SK-N-SH treated with all-trans-retinoic acid at 6 μM for 48 hours (cell line): ENCODE measurements at regions not wholly inside any gene's neighbourhood (a gene's known extent, or its start where the extent isn't known, plus 50 kb on each side); places are given as distances from the start of the nearest gene placed in this dataset.

Source experiments
- ATAC-seq: fragments of 200-7000 bp; cut with Tn5 transposase; 3 replicates; pipeline ENCODE4 v1.9.1; 2020; ENCODE audit warnings: mild to moderate bottlenecking, moderate library complexity
- ARNTL ChIP-seq: fragments of 450-650 bp; formaldehyde crosslinking; IDR thresholded peaks from 2 replicates; pipeline ENCODE4 v1.5.0; 2020; ENCODE audit warnings: low read depth, mild to moderate bottlenecking, moderate library complexity, borderline replicate concordance
- BACH2 ChIP-seq: fragments of 250-450 bp; sonication (Bioruptor Pico); IDR thresholded peaks from 2 replicates; pipeline ENCODE4 v1.9.0; 2021; ENCODE audit warnings: mild to moderate bottlenecking, borderline replicate concordance
- CSDC2 ChIP-seq: fragments of 250-450 bp; sonication (Bioruptor Pico); IDR thresholded peaks from 2 replicates; pipeline ENCODE4 v1.5.0; 2020; ENCODE audit warnings: mild to moderate bottlenecking, moderate library complexity
- ESRRG ChIP-seq: fragments of 250-450 bp; sonication (Bioruptor Pico); IDR thresholded peaks from 2 replicates; pipeline ENCODE4 v1.6.1; 2021; ENCODE audit warnings: mild to moderate bottlenecking
- GLIS3 ChIP-seq: fragments of 250-450 bp; sonication (Bioruptor Pico); IDR thresholded peaks from 2 replicates; pipeline ENCODE4 v1.5.0; 2020; ENCODE audit warnings: mild to moderate bottlenecking, moderate library complexity
- ISL1 ChIP-seq: fragments of 250-450 bp; sonication (Bioruptor Pico); IDR thresholded peaks from 2 replicates; pipeline ENCODE4 v2.1.2; 2022; ENCODE audit warnings: mild to moderate bottlenecking, moderate library complexity
- OSR1 ChIP-seq: fragments of 250-450 bp; sonication (Bioruptor Pico); IDR thresholded peaks from 2 replicates; pipeline ENCODE4 v1.8.0; 2022; ENCODE audit warnings: moderate library complexity, mild to moderate bottlenecking, inconsistent platforms
- PPARA ChIP-seq: fragments of 250-450 bp; sonication (Bioruptor Pico); IDR thresholded peaks from 2 replicates; pipeline ENCODE4 v1.5.0; 2020; ENCODE audit warnings: mild to moderate bottlenecking, borderline replicate concordance
- RARB ChIP-seq: fragments of 250-450 bp; sonication (Bioruptor Pico); IDR thresholded peaks from 2 replicates; pipeline ENCODE4 v1.8.0; 2021; ENCODE audit warnings: mild to moderate bottlenecking, moderate library complexity
- SNAI2 ChIP-seq: fragments of 250-450 bp; sonication (Bioruptor Pico); IDR thresholded peaks from 2 replicates; pipeline ENCODE4 v1.5.0; 2020; ENCODE audit warnings: mild to moderate bottlenecking, moderate library complexity
- TCF4 ChIP-seq: fragments of 250-450 bp; sonication (Bioruptor Pico); IDR thresholded peaks from 2 replicates; pipeline ENCODE4 v1.8.0; 2021; ENCODE audit warnings: mild to moderate bottlenecking, moderate library complexity, borderline replicate concordance
- TOX ChIP-seq: fragments of 250-450 bp; sonication (Bioruptor Pico); IDR thresholded peaks from 2 replicates; pipeline ENCODE4 v1.8.0; 2021; ENCODE audit warnings: mild to moderate bottlenecking, moderate library complexity, borderline replicate concordance
- ZC3H10 ChIP-seq: fragments of 250-450 bp; sonication (Bioruptor Pico); IDR thresholded peaks from 2 replicates; pipeline ENCODE4 v1.5.1; 2021; ENCODE audit warnings: mild to moderate bottlenecking, moderate library complexity
- ZFP3 ChIP-seq: fragments of 250-450 bp; sonication (Bioruptor Pico); IDR thresholded peaks from 2 replicates; pipeline ENCODE4 v1.5.0; 2020; ENCODE audit warnings: mild to moderate bottlenecking, moderate library complexity
- ZFP30 ChIP-seq: fragments of 450-650 bp; formaldehyde crosslinking; IDR thresholded peaks from 2 replicates; pipeline ENCODE4 v1.5.0; 2022; ENCODE audit warnings: mild to moderate bottlenecking, moderate library complexity
- ZNF565 ChIP-seq: fragments of 450-650 bp; formaldehyde crosslinking; conservative IDR thresholded peaks from 2 replicates; pipeline ENCODE4 v1.5.0; 2020; ENCODE audit warnings: low read depth, mild to moderate bottlenecking, moderate library complexity
- ZNF70 ChIP-seq: fragments of 450-650 bp; formaldehyde crosslinking; IDR thresholded peaks from 2 replicates; pipeline ENCODE4 v1.5.0; 2020; ENCODE audit warnings: mild to moderate bottlenecking, moderate library complexity
- ZNF8 ChIP-seq: fragments of 450-650 bp; formaldehyde crosslinking; IDR thresholded peaks from 2 replicates; pipeline ENCODE4 v1.5.0; 2020; ENCODE audit warnings: mild to moderate bottlenecking, moderate library complexity
- TF ChIP-seq, protein P1 (sequence below): fragments of 250-450 bp; sonication (Bioruptor Pico); IDR thresholded peaks from 2 replicates; pipeline ENCODE4 v1.5.0; 2020; ENCODE audit warnings: mild to moderate bottlenecking, moderate library complexity
- TF ChIP-seq, protein P2 (sequence below): fragments of 250-450 bp; sonication (Bioruptor Pico); IDR thresholded peaks from 2 replicates; pipeline ENCODE4 v1.5.1; 2020; ENCODE audit warnings: low read depth, mild to moderate bottlenecking, moderate library complexity
- TF ChIP-seq, protein P3 (sequence below): fragments of 250-450 bp; sonication (Bioruptor Pico); IDR thresholded peaks from 2 replicates; pipeline ENCODE4 v1.8.0; 2021; ENCODE audit warnings: low read depth, mild to moderate bottlenecking, moderate library complexity, borderline replicate concordance
- TF ChIP-seq, protein P4 (sequence below): fragments of 250-450 bp; sonication (Bioruptor Pico); IDR thresholded peaks from 2 replicates; pipeline ENCODE4 v1.8.0; 2020; ENCODE audit warnings: mild to moderate bottlenecking, moderate library complexity, borderline replicate concordance

DNA sequence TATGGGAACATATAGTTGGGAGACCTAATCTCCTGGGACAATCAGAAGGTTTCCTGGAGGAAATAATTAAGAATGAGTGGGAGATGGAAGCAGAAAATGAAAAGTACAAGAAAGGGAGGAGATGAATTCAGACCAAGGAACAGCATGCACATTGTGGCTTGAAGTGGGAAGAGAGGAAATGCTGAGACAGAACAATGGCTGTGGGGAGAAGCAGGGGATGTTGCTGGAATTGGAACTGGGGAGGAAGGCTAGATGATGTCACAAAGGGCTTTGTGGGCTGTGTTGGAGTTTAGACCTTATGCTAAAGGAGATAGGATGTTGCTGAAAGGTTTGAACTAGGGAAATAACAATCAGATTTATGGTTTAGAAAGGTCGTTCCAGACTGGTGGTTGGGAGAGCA, 119.5 kb upstream of the DIPK2B start:
- no peak for TF ChIP-seq CSDC2 (CRISPR knock-in tag)
- no peak for TF ChIP-seq BACH2
- TF ChIP-seq ZFP3 (CRISPR knock-in tag) = no peak
- no peak for TF ChIP-seq ISL1
- TF ChIP-seq ZNF8 (CRISPR knock-in tag) = no peak
- no peak for TF ChIP-seq ZNF70 (CRISPR knock-in tag)
- TF ChIP-seq SNAI2 = no peak
- no peak for TF ChIP-seq ARNTL
- TF ChIP-seq GLIS3 (CRISPR knock-in tag) = no peak
- no peak for TF ChIP-seq TCF4 (CRISPR knock-in tag)
- no peak for TF ChIP-seq ZC3H10 (CRISPR knock-in tag)
- TF ChIP-seq, protein P1, sequence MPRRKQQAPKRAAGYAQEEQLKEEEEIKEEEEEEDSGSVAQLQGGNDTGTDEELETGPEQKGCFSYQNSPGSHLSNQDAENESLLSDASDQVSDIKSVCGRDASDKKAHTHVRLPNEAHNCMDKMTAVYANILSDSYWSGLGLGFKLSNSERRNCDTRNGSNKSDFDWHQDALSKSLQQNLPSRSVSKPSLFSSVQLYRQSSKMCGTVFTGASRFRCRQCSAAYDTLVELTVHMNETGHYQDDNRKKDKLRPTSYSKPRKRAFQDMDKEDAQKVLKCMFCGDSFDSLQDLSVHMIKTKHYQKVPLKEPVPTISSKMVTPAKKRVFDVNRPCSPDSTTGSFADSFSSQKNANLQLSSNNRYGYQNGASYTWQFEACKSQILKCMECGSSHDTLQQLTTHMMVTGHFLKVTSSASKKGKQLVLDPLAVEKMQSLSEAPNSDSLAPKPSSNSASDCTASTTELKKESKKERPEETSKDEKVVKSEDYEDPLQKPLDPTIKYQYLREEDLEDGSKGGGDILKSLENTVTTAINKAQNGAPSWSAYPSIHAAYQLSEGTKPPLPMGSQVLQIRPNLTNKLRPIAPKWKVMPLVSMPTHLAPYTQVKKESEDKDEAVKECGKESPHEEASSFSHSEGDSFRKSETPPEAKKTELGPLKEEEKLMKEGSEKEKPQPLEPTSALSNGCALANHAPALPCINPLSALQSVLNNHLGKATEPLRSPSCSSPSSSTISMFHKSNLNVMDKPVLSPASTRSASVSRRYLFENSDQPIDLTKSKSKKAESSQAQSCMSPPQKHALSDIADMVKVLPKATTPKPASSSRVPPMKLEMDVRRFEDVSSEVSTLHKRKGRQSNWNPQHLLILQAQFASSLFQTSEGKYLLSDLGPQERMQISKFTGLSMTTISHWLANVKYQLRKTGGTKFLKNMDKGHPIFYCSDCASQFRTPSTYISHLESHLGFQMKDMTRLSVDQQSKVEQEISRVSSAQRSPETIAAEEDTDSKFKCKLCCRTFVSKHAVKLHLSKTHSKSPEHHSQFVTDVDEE (CRISPR knock-in tag) = no peak
- ATAC-seq = no peak

DNA sequence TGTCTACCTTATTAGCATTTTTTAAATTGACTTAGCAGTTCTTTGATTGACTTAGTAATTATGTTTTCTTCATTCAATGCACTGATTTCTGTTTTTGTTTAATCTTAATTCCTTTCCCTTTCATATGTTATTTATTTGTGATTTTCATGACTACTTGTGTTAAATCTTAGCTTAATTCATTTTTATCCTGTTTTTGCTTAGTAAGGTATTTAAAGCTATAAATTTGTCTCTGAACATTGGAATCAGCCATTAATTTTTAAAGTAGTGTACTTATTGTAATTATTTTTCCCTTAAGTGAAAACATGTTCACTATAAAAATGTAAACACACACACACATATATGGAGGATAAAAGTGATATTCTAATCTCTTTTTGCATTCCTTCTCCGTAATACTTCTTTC, 109.1 kb upstream of the DIPK2B start:
- TF ChIP-seq RARB (CRISPR knock-in tag) (no peak), ZNF8 (CRISPR knock-in tag) (no peak), ARNTL (no peak), BACH2 (no peak), ZFP3 (CRISPR knock-in tag) (no peak), ZNF565 (CRISPR knock-in tag) (no peak), ISL1 (no peak), TOX (CRISPR knock-in tag) (no peak), ZFP30 (no peak), ESRRG (no peak), ZNF70 (CRISPR knock-in tag) (no peak), ZC3H10 (CRISPR knock-in tag) (no peak), TCF4 (CRISPR knock-in tag) (no peak), GLIS3 (CRISPR knock-in tag) (no peak), PPARA (CRISPR knock-in tag) (no peak), OSR1 (CRISPR knock-in tag) (no peak)
- TF ChIP-seq, protein P1 (CRISPR knock-in tag) = no peak
- TF ChIP-seq, protein P2, sequence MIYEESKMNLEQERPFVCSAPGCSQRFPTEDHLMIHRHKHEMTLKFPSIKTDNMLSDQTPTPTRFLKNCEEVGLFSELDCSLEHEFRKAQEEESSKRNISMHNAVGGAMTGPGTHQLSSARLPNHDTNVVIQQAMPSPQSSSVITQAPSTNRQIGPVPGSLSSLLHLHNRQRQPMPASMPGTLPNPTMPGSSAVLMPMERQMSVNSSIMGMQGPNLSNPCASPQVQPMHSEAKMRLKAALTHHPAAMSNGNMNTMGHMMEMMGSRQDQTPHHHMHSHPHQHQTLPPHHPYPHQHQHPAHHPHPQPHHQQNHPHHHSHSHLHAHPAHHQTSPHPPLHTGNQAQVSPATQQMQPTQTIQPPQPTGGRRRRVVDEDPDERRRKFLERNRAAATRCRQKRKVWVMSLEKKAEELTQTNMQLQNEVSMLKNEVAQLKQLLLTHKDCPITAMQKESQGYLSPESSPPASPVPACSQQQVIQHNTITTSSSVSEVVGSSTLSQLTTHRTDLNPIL (CRISPR knock-in tag) = no peak
- TF ChIP-seq, protein P3, sequence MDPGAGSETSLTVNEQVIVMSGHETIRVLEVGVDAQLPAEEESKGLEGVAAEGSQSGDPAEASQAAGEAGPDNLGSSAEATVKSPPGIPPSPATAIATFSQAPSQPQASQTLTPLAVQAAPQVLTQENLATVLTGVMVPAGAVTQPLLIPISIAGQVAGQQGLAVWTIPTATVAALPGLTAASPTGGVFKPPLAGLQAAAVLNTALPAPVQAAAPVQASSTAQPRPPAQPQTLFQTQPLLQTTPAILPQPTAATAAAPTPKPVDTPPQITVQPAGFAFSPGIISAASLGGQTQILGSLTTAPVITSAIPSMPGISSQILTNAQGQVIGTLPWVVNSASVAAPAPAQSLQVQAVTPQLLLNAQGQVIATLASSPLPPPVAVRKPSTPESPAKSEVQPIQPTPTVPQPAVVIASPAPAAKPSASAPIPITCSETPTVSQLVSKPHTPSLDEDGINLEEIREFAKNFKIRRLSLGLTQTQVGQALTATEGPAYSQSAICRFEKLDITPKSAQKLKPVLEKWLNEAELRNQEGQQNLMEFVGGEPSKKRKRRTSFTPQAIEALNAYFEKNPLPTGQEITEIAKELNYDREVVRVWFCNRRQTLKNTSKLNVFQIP (CRISPR knock-in tag) = no peak
- TF ChIP-seq, protein P4, sequence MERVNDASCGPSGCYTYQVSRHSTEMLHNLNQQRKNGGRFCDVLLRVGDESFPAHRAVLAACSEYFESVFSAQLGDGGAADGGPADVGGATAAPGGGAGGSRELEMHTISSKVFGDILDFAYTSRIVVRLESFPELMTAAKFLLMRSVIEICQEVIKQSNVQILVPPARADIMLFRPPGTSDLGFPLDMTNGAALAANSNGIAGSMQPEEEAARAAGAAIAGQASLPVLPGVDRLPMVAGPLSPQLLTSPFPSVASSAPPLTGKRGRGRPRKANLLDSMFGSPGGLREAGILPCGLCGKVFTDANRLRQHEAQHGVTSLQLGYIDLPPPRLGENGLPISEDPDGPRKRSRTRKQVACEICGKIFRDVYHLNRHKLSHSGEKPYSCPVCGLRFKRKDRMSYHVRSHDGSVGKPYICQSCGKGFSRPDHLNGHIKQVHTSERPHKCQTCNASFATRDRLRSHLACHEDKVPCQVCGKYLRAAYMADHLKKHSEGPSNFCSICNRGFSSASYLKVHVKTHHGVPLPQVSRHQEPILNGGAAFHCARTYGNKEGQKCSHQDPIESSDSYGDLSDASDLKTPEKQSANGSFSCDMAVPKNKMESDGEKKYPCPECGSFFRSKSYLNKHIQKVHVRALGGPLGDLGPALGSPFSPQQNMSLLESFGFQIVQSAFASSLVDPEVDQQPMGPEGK (CRISPR knock-in tag) = no peak
- ATAC-seq = no peak
